GM23338 (cell line): ENCODE measurements at regions not wholly inside any gene's neighbourhood (a gene's known extent, or its start where the extent isn't known, plus 50 kb on each side); places are given as distances from the start of the nearest gene placed in this dataset.

Experiments used
- ATAC-seq: fragments of 200-7000 bp; cut with Tn5 transposase; 3 replicates; pipeline ENCODE4 v1.9.1; 2020
- DNase-seq: peaks from one replicate; pipeline ENCODE4 v3.0.0-alpha.2; 2015; ENCODE audit warnings: low spot score
- H2AFZ ChIP-seq: fragments of 200-600 bp; sonication (generic); 2 replicates; pipeline ENCODE4 v1.8.0; 2016; ENCODE audit warnings: antibody characterized with exemption, mild to moderate bottlenecking, moderate library complexity
- H3F3A ChIP-seq: fragments of 200-600 bp; sonication (generic); replicated peaks from 2 replicates; pipeline ENCODE4 v1.8.0; 2017; ENCODE audit warnings: antibody characterized with exemption, mixed run types, low read depth
- H3K27ac ChIP-seq: fragments of 200-600 bp; sonication (generic); 2 replicates; pipeline ENCODE4 v1.6.1; 2016; ENCODE audit warnings: low read depth
- H3K27me3 ChIP-seq: fragments of 200-600 bp; sonication (generic); 2 replicates; pipeline ENCODE4 v1.8.0; 2016; ENCODE audit warnings: mild to moderate bottlenecking, mixed run types, moderate library complexity; ENCODE audit not compliant: insufficient read depth
- H3K36me3 ChIP-seq: fragments of 200-600 bp; sonication (generic); 2 replicates; pipeline ENCODE4 v1.8.0; 2016; ENCODE audit warnings: mild to moderate bottlenecking; ENCODE audit not compliant: insufficient read depth
- H3K4me1 ChIP-seq: fragments of 200-600 bp; sonication (generic); 2 replicates; pipeline ENCODE4 v1.8.0; 2016; ENCODE audit warnings: mild to moderate bottlenecking, moderate library complexity; ENCODE audit not compliant: insufficient read depth
- H3K4me2 ChIP-seq: fragments of 200-600 bp; sonication (generic); 2 replicates; pipeline ENCODE4 v1.7.1; 2017; ENCODE audit warnings: mixed run types
- H3K4me3 ChIP-seq: fragments of 200-600 bp; sonication (generic); 2 replicates; pipeline ENCODE4 v1.6.1; 2016; ENCODE audit warnings: mixed run types
- H3K79me2 ChIP-seq: fragments of 200-600 bp; sonication (generic); replicated peaks from 2 replicates; pipeline ENCODE4 v1.8.0; 2017; ENCODE audit warnings: mild to moderate bottlenecking; ENCODE audit not compliant: insufficient read depth
- H3K9me2 ChIP-seq: fragments of 200-600 bp; sonication (generic); 2 replicates; pipeline ENCODE4 v1.8.0; 2017; ENCODE audit not compliant: insufficient read depth
- H4K20me1 ChIP-seq: fragments of 200-600 bp; sonication (generic); replicated peaks from 2 replicates; pipeline ENCODE4 v1.8.0; 2017; ENCODE audit warnings: mild to moderate bottlenecking; ENCODE audit not compliant: insufficient read depth
- H3K27ac Mint-ChIP-seq: 2 replicates; pipeline ENCODE4 v1.8.0; 2020; ENCODE audit warnings: inconsistent platforms, mild to moderate bottlenecking, moderate library complexity, mixed read lengths
- H3K27me3 Mint-ChIP-seq: 3 replicates; pipeline ENCODE4 v1.8.0; 2022; ENCODE audit warnings: low read depth, mild to moderate bottlenecking, moderate library complexity, mixed read lengths, inconsistent platforms; ENCODE audit not compliant: insufficient read depth, poor library complexity
- H3K36me3 Mint-ChIP-seq: 3 replicates; pipeline ENCODE4 v1.8.0; 2021; ENCODE audit warnings: low read depth, mild to moderate bottlenecking, inconsistent platforms, moderate library complexity, mixed read lengths
- H3K4me1 Mint-ChIP-seq: 3 replicates; pipeline ENCODE4 v1.8.0; 2020; ENCODE audit warnings: mild to moderate bottlenecking, inconsistent platforms, mixed read lengths
- H3K4me3 Mint-ChIP-seq: 3 replicates; pipeline ENCODE4 v1.8.0; 2021; ENCODE audit warnings: moderate library complexity, mild to moderate bottlenecking, inconsistent platforms, mixed read lengths
- H3K9me3 Mint-ChIP-seq: 3 replicates; pipeline ENCODE4 v1.8.0; 2020; ENCODE audit warnings: moderate library complexity, mild to moderate bottlenecking, inconsistent platforms, mixed read lengths
- EZH2 ChIP-seq: fragments of 200-600 bp; sonication (generic); IDR thresholded peaks from one replicate; pipeline ENCODE4 v1.8.0; 2017; ENCODE audit warnings: antibody characterized with exemption, mild to moderate bottlenecking, low read depth; ENCODE audit not compliant: unreplicated experiment
- EZH2phosphoT487 ChIP-seq: fragments of 200-600 bp; sonication (generic); IDR thresholded peaks from one replicate; pipeline ENCODE4 v1.8.1; 2018; ENCODE audit warnings: antibody characterized with exemption; ENCODE audit not compliant: unreplicated experiment
- JUNB ChIP-seq: IDR thresholded peaks from one replicate; pipeline ENCODE4 v1.6.1; 2016; ENCODE audit warnings: antibody characterized with exemption; ENCODE audit not compliant: unreplicated experiment
- POLR2AphosphoS5 ChIP-seq: IDR thresholded peaks from 2 replicates; pipeline ENCODE4 v1.6.1; 2016; ENCODE audit warnings: antibody characterized with exemption, low read depth
- TF ChIP-seq, protein P1 (sequence below): fragments of 250-450 bp; sonication (Bioruptor Pico); IDR thresholded peaks from 2 replicates; pipeline ENCODE4 v1.5.0; 2020; ENCODE audit warnings: mild to moderate bottlenecking, moderate library complexity
- TF ChIP-seq, protein P2 (sequence below): IDR thresholded peaks from one replicate; pipeline ENCODE4 v1.6.1; 2018; ENCODE audit warnings: antibody characterized with exemption; ENCODE audit not compliant: unreplicated experiment
- TF ChIP-seq, protein P3 (sequence below): IDR thresholded peaks from 2 replicates; pipeline ENCODE4 v1.6.1; 2016; ENCODE audit warnings: antibody characterized with exemption

DNA sequence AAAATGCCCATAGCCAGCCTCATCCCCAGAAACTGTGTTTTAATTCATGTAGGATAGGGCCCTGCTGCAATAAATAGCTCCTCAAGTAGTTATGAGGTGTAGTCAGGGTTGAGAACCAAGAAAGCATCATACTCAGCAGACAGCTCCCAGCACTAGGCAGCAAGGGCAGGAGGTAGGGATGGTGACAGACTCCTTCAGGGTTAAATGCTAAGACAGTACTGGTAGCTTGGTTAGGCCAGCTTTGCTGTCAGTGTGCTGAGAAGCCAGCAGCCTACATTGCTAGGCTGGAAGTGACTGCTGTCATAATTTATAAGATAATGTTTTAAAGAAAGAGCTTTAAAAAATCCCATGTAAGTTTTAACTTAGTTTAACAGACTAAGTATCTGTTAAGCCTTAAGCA, 113.9 kb upstream of the IMMP2L start:
- Mint-ChIP-seq H3K9me3 (no peaks in the 10 kb centered on the region), H3K27ac (no peak overlapping the region), H3K4me1 (peaks cover 2% of the 10 kb centered on the region), H3K4me3 (no peak overlapping the region), H3K27me3 (peaks cover 8% of the 10 kb centered on the region), H3K36me3 (no peaks in the 10 kb centered on the region)
- no peak for TF ChIP-seq JUNB
- no peak for TF ChIP-seq POLR2AphosphoS5
- TF ChIP-seq EZH2: no peak
- TF ChIP-seq EZH2phosphoT487: no peak
- TF ChIP-seq, protein P1, sequence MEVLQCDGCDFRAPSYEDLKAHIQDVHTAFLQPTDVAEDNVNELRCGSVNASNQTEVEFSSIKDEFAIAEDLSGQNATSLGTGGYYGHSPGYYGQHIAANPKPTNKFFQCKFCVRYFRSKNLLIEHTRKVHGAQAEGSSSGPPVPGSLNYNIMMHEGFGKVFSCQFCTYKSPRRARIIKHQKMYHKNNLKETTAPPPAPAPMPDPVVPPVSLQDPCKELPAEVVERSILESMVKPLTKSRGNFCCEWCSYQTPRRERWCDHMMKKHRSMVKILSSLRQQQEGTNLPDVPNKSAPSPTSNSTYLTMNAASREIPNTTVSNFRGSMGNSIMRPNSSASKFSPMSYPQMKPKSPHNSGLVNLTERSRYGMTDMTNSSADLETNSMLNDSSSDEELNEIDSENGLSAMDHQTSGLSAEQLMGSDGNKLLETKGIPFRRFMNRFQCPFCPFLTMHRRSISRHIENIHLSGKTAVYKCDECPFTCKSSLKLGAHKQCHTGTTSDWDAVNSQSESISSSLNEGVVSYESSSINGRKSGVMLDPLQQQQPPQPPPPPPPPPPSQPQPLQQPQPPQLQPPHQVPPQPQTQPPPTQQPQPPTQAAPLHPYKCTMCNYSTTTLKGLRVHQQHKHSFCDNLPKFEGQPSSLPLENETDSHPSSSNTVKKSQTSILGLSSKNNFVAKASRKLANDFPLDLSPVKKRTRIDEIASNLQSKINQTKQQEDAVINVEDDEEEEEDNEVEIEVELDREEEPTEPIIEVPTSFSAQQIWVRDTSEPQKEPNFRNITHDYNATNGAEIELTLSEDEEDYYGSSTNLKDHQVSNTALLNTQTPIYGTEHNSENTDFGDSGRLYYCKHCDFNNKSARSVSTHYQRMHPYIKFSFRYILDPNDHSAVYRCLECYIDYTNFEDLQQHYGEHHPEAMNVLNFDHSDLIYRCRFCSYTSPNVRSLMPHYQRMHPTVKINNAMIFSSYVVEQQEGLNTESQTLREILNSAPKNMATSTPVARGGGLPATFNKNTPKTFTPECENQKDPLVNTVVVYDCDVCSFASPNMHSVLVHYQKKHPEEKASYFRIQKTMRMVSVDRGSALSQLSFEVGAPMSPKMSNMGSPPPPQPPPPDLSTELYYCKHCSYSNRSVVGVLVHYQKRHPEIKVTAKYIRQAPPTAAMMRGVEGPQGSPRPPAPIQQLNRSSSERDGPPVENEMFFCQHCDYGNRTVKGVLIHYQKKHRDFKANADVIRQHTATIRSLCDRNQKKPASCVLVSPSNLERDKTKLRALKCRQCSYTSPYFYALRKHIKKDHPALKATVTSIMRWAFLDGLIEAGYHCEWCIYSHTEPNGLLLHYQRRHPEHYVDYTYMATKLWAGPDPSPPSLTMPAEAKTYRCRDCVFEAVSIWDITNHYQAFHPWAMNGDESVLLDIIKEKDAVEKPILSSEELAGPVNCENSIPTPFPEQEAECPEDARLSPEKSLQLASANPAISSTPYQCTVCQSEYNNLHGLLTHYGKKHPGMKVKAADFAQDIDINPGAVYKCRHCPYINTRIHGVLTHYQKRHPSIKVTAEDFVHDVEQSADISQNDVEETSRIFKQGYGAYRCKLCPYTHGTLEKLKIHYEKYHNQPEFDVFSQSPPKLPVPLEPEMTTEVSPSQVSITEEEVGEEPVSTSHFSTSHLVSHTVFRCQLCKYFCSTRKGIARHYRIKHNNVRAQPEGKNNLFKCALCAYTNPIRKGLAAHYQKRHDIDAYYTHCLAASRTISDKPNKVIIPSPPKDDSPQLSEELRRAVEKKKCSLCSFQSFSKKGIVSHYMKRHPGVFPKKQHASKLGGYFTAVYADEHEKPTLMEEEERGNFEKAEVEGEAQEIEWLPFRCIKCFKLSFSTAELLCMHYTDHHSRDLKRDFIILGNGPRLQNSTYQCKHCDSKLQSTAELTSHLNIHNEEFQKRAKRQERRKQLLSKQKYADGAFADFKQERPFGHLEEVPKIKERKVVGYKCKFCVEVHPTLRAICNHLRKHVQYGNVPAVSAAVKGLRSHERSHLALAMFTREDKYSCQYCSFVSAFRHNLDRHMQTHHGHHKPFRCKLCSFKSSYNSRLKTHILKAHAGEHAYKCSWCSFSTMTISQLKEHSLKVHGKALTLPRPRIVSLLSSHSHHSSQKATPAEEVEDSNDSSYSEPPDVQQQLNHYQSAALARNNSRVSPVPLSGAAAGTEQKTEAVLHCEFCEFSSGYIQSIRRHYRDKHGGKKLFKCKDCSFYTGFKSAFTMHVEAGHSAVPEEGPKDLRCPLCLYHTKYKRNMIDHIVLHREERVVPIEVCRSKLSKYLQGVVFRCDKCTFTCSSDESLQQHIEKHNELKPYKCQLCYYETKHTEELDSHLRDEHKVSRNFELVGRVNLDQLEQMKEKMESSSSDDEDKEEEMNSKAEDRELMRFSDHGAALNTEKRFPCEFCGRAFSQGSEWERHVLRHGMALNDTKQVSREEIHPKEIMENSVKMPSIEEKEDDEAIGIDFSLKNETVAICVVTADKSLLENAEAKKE (CRISPR knock-in tag): no peak
- TF ChIP-seq, protein P2, sequence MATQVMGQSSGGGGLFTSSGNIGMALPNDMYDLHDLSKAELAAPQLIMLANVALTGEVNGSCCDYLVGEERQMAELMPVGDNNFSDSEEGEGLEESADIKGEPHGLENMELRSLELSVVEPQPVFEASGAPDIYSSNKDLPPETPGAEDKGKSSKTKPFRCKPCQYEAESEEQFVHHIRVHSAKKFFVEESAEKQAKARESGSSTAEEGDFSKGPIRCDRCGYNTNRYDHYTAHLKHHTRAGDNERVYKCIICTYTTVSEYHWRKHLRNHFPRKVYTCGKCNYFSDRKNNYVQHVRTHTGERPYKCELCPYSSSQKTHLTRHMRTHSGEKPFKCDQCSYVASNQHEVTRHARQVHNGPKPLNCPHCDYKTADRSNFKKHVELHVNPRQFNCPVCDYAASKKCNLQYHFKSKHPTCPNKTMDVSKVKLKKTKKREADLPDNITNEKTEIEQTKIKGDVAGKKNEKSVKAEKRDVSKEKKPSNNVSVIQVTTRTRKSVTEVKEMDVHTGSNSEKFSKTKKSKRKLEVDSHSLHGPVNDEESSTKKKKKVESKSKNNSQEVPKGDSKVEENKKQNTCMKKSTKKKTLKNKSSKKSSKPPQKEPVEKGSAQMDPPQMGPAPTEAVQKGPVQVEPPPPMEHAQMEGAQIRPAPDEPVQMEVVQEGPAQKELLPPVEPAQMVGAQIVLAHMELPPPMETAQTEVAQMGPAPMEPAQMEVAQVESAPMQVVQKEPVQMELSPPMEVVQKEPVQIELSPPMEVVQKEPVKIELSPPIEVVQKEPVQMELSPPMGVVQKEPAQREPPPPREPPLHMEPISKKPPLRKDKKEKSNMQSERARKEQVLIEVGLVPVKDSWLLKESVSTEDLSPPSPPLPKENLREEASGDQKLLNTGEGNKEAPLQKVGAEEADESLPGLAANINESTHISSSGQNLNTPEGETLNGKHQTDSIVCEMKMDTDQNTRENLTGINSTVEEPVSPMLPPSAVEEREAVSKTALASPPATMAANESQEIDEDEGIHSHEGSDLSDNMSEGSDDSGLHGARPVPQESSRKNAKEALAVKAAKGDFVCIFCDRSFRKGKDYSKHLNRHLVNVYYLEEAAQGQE: no peak
- TF ChIP-seq, protein P3, sequence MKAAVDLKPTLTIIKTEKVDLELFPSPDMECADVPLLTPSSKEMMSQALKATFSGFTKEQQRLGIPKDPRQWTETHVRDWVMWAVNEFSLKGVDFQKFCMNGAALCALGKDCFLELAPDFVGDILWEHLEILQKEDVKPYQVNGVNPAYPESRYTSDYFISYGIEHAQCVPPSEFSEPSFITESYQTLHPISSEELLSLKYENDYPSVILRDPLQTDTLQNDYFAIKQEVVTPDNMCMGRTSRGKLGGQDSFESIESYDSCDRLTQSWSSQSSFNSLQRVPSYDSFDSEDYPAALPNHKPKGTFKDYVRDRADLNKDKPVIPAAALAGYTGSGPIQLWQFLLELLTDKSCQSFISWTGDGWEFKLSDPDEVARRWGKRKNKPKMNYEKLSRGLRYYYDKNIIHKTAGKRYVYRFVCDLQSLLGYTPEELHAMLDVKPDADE: no peak
- Histone ChIP-seq H3F3A (no peaks in the 10 kb centered on the region), H3K9me2 (peaks cover 11% of the 10 kb centered on the region; the same call in 1 of the 2 replicates), H3K79me2 (no peaks in the 10 kb centered on the region), H3K36me3 (no peaks in the 10 kb centered on the region), H3K4me1 (peaks cover 1% of the 10 kb centered on the region), H3K27me3 (no peaks in the 10 kb centered on the region), H2AFZ (no peak overlapping the region), H4K20me1 (no peaks in the 10 kb centered on the region), H3K27ac (no peak overlapping the region), H3K4me3 (no peak overlapping the region), H3K4me2 (no peak overlapping the region)
- ATAC-seq (no peak), DNase-seq (no peak)
